NCI-H524 (cell line): ENCODE measurements at regions not wholly inside any gene's neighbourhood (a gene's known extent, or its start where the extent isn't known, plus 50 kb on each side); places are given as distances from the start of the nearest gene placed in this dataset.

Source experiments
- DNase-seq, 2 experiments: peaks; one replicate each; lab custom pipeline; 2025; lab: John Stamatoyannopoulos, UW

DNA sequence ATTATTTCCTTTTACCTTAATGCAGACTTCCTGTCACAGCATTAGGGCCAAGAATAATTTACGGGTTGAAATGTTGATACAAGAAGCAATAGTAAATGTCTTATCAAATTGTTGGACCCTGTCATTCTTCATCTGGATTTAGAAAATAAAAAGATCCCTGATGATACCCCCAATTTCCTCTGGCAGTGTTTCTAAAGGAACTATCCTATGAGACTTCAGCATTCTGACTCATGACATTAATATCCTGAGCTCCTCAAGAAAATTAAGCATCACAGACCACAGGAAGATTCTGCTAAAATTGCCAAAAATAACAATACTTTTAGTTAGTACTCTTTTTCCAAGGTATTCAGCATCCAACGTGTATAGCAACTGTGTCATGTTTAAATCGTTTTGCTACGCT lies 490.5 kb upstream of the ANKRD30A start:
- no peak for DNase-seq

DNA sequence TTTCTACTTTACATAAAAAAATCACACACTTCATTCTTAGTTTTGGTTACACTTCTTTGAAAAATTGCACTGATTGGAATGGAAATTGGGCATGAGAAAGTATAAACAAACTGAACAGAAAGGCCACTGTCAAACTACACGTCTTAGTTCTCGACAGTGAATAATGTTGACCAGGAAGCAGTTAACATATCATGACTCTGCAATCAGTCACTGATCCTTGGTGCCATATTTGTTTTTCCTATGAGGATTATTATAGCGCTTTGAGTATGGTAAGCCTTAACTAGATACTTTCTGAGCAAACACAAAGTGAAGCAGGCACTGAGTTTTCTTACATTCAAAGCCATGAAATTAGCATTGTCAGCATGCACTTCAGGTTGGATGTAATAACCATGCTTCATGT lies 495.1 kb upstream of the ANKRD30A start:
- no peak for DNase-seq

DNA sequence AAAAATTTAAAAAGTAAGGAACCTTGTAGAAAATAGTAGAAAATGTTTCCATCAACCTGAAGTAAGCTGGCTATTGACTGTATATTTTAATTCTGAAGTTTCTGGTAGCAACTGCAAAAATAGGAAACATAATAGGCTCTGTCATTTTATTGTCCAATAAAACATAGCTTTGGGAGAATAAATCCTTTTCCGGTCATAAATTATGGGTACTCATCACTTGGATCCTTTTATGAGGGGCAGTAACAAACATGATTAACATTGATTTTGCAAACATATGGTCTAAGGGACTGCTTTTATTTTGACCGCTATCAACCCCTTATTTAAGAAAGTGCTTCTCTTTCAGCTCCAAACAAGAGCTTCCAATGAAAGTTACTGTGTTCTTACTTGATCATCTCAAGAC lies 495.9 kb upstream of the ANKRD30A start:
- DNase-seq, result no peak

DNA sequence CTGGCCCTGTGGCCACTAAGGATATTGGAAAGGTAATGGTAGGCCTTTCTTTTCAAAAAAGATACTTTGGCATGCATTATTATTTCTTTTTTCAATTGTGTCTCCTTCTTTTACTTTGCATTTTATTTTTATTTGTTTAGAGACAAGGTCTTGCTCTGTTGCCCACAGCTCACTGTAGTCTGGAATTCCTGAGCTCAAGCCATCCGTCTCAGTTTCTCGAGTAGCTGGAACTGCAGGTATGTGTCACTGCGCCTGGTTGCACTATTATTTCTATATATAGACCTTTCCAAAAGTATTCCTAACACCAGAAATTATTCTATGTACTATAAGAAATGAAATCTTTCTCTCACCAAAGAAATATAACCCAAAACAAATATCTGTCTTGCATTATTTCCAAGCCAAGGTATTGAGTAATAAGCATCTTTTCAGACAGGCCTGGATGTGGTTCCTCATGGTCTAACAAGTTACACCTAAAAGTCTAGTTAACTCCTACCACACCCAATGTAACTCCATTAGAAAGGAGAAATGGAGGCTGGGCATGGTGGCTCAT lies 500.8 kb upstream of the ANKRD30A start:
- no peak for DNase-seq

DNA sequence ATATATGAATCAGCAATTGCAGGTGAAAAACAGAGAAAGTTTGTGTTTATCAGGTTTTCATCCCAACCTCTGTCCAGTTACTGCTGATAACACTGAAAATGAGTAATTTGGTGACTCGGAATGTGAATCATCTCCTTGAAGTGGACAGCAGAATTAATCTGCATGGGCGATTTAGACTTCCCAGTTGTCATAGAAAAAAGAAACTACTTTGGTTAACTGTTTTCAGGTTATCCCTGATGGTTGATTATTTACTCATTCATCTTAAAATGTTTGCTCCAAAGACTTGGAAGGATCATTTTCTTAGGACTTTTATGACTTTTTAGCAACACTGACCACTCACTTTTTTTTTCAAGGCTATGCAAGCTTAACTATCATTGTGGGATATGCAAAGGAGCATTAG lies 504.1 kb upstream of the ANKRD30A start:
- no peak for DNase-seq

DNA sequence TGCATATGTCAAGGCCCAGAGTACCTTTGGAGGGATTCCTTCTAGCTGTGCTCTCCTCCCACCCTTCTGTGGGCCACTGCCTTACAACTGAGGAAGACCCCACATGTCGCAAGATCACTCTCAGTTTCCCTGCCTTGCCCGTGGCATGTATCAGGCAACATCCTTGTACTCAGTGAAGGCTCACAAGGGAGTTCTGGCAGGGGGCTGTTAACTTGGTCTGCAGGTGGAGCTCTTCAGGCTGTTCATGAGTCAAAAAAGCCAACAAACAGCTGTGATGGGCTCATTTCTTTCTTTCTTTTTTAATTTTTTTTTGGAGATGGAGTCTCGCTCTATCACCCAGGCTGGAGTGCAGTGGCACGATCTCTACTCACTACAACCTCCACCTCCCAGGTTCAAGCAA lies 513.0 kb upstream of the ANKRD30A start:
- no peak for DNase-seq

DNA sequence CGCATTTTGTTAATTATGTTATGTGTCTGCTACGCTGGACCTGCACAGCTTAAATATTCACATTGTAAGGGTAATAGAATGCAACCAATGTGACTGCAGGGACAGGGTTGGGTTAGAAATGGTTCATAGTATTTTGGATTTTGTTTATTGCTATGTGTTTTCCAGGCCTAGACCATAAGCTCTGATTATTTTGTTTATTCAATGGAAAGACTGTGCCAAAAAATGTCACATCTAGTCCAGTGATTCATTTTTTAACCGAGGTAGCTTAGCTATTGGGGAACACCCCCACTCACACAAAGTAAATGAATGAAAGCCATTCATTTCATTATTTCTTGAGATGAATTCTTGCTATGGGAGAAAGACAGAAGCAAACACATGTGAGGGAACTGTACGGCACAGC lies 516.5 kb upstream of the ANKRD30A start:
- DNase-seq, result no peak

DNA sequence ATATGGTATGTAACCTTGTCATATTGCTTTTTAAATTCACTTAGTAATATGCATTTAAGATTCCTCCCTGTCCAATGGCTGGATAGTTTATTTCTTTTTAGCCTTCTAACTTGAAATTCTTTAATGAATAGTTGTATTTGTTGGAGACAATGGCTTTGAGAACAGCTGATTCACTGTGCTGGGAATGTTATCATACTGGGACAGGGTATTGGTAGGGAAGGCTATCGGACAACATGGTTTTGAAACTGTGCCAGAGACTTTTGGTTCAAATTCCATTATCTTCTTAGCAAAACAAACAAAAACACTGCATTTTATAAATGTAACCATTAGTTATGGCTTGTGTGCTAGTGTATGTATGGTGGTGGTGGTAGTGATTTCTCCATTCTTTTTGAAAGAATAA lies 517.1 kb upstream of the ANKRD30A start:
- no peak for DNase-seq

DNA sequence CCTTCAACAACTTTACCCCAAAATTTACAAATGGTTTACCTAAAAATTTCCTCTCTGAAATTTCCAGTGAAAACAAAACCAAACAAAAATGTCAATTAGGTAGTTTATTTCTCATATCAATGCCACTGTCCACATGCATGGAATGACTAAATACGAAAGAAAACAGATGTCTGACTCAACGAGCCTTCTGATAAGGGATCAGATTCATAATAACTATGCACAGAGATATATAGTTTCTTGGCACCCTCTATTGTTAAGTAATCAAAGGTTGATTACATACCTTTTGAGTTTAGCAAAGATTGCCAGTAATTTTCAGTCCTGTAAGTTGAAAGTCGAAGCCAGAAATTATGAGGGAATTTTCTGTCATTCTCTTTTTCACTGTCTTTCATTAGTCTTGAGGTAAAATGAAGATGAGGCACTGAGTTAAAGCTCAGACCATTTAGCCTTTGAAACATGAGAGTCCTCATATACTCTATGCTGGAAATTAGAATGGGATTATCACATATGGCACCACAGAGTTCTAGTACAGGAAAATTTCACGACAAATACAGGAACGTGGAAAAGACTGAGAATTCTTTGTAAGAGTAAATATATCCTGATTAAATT lies 519.1 kb upstream of the ANKRD30A start:
- DNase-seq, result peak in 1 of 2 experiments; percentile 7

DNA sequence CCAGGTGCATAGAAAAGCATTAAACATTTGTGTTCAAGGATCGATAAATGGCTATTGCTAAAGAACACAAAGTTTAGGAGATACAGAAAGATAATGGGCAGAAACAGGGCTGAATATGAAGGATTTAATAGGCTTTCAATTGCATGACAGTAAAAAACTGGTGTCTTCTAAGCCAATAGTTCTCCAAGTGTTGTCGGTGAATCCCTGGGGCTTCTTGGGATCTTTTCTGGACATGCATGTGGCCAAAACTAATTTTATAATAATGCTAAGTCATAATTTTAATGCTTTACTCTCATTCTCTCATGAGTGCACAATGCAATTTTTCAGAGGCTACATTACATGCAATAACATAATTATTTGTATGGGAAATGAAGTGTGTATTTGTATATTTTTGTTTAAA lies 521.1 kb upstream of the ANKRD30A start:
- DNase-seq, result no peak

DNA sequence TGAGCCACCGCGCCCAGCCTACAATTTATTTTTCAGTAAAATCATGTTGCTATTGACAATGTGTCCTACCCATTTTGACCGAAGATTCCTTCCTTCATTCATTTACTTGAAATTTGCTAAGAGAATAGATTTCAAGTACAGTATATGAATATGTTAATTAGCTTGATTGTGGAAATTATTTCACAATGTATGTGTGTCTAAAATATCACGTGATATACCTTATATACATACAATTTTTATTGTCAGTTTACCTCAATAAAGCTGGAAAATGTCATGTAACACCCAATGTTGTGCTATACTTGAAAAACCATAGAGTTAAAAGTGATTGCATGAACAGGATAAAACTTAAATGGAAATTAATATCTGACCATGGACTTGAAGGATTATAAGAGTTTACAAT lies 521.7 kb upstream of the ANKRD30A start:
- DNase-seq, result no peak

DNA sequence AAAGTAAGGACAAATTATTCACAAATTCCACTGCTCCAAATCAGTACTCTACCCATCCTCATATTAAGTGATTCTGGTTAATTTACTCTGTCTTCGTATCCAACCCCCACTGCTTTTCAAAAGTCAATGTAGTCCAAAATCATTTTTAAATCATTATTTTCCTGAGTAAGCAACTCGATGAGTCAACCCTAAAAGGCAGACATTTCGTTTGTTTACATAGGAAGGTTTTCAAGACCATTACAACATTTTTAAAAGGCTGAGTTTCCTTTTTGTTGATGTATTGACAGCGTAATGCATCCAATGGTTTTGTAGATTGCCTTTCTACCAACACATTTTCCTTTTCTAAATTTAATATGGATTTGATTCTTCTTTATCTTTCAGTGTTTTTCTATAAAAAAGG lies 523.0 kb upstream of the ANKRD30A start:
- DNase-seq, result no peak

DNA sequence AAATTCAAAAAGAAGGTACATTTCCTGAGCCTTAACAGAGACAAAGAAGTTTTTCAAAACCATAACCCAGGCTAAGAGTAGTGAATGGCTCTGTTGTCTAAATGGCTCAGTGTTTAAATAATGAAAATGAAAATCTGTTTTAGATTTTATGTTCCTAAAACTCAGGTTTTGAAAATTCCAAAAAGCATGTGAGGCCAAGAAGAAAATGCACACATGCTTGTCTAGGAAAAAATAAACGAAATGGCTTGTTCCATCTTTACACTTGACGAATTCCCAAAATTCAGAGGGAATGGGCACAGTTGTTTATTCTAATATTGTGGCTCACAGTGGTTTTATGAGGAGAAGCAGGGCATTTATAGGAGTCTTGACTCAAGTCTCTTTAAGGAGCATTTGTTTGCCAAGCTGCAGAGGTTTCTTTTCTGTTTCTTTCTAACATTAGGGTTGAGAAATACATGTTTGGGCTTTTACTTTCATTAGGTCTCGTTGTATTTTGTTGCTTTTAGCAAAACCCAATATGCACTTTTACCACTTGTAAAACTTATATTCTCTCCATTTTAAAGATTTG lies 527.6 kb upstream of the ANKRD30A start:
- no peak for DNase-seq

DNA sequence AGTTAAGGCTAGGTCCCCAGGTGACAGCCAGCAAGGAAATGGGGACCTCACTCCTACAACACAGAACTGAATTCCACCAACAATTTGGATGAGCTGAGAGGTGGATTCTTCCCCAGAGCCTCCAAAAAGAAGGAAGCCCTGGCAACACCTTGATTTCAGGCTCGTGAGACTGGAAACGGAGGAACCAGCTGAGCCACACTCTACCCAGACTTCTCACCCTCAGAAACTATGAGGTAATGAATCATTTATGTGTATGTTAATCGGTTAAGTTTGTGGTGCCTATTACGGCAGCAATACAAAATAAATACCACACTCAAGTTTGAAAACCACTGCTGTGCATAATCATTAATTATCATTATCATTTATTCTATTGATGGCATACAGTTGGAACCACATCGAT lies 532.4 kb upstream of the ANKRD30A start:
- no peak for DNase-seq

DNA sequence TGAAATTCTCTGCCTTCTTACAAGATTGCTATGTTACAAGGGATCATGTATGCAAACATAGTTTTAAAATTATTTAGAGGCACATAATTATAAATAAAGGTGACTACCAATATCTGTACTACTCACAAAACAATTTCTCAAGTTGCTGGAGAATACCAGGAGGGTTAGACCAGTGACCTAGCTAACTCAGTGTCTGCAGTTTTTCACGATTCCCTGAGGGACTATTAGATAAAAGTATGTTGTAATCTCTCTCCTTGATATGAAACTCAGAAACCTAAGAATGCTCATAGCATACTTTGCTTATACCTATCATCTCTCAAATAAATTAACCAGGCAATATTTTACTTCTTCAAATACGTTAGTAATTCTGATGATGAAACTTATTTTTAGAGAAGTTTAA lies 534.0 kb upstream of the ANKRD30A start:
- no peak for DNase-seq

DNA sequence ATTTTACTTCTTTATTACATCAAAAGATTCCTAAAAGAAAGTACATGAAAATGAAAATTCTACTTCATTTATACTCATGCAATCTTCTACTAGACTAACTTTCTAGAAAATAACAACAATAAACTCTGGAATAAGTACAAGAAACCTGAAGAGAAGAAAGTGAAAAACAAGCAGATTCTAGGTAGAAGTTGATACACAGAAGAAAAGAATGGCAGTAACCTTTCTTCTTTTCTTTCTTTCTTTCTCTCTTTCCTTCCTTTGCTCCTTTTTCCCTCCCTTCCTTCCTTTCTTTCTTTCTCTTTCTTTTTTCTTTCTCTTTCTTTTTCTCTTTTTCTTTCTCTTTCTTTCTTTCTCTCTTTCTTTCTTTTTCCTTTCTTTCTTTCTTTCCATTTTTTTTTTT lies 541.7 kb upstream of the ANKRD30A start:
- no peak for DNase-seq

DNA sequence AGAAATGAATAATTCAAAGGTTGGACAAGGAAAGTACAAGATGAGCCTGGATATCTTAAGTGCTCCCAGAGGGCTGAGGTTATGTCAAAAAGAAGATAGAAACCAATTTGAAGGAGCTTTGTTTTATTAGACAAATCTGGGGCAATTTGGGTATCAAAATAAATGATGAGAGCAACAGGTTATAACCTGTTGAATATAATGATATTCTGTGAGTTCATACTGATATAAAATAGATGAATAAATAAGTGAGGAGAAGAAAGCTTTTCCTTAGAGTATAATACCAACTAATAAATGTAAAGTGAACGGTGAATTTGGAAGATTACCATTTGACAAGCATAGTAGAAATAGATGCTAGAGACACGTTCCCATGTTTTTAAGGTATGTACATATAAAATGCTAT lies 544.2 kb upstream of the ANKRD30A start:
- no peak for DNase-seq

DNA sequence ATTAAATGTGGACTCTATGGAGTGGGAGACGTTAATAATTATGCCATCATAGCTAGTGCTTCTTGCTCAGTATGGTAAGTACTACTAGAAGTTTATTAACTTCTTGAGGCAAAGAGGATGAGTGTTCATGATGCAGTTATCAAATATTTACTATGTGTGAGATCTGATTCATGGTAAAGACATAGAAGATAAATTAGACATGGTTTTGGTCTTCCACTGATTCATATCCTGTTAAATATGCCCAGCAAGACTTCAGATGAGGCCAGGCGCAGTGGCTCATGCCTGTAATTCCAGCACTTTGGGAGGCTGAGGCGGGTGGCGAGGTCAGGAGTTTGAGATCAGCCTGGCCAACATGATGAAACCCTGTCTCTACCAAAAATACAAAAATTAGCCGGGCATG lies 547.1 kb upstream of the ANKRD30A start:
- DNase-seq, result no peak

DNA sequence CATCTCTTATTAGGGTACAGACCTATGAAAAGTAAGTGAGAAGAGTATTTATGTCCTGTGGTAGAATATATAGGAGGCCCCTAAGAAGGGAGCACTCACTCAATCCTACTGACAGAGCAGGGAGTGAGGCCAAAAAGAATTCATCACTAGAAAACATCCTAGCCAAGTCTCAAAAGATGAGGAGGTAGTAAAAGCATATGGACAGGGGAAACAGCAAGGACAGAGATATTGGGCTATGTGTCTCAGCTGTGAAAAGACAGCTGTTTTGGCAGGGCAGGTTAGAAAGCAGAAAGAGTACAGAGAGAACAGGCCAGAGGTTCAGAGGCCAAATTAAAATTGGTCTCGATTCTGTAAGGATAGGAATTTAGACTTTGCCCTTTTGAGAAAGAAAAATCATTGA lies 548.3 kb upstream of the ANKRD30A start:
- DNase-seq, result no peak

DNA sequence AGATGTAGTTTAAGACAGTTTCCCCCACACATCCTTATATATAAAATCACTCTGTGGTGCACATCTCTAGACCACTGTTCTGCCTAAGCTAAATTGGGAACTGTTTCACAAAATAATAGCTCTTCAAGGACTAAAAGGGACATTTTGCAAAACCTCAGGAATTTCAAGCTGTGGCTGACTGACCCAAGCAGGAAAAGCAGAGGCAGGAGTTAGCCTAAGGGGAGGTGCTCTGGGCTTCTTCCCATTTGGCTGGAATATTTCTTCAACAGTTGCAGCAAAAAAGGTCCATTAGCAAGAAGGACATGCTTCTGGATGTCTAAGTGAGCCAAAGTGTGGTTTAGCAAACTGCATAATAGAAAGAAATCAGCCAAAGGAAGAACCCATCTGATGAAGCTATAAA lies 551.2 kb upstream of the ANKRD30A start:
- DNase-seq, result no peak

DNA sequence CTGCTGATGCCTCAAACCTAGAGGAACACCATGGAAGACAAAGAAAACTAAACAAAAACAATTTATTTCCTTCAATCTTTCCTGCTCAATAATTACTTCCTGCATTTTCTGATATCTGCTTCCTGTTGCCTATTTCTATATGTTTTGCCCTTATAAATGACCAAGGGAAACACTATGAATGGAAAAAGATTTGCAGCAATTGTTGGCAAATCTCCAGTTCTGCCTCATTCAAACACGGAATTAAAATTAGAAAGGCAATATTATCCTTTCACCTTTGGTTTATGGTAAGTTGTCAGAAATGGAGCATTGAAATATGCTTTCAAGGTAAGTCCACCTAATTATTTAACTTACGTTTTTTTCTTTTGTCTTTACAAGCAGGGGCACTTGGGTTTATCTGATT lies 552.2 kb upstream of the ANKRD30A start:
- DNase-seq, result no peak

DNA sequence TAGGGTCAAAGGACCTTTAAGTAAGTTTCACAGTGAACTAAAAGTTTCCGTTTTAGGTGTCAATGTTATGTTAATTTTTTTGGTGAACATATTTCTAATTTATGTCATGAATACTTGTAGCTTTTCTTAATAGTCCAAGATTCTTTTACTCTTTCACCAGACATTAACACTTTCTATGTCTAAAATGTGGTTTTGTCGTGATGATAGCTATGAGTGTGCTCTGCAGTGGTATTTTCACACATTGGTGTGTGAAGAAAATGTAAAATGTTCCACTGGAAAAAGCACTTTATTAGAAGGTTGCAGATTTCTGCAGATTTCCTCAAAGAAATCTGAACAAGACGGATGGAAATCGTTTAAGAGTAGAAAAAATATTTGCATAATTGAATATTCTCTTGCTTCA lies 561.0 kb upstream of the ANKRD30A start:
- DNase-seq, result no peak

DNA sequence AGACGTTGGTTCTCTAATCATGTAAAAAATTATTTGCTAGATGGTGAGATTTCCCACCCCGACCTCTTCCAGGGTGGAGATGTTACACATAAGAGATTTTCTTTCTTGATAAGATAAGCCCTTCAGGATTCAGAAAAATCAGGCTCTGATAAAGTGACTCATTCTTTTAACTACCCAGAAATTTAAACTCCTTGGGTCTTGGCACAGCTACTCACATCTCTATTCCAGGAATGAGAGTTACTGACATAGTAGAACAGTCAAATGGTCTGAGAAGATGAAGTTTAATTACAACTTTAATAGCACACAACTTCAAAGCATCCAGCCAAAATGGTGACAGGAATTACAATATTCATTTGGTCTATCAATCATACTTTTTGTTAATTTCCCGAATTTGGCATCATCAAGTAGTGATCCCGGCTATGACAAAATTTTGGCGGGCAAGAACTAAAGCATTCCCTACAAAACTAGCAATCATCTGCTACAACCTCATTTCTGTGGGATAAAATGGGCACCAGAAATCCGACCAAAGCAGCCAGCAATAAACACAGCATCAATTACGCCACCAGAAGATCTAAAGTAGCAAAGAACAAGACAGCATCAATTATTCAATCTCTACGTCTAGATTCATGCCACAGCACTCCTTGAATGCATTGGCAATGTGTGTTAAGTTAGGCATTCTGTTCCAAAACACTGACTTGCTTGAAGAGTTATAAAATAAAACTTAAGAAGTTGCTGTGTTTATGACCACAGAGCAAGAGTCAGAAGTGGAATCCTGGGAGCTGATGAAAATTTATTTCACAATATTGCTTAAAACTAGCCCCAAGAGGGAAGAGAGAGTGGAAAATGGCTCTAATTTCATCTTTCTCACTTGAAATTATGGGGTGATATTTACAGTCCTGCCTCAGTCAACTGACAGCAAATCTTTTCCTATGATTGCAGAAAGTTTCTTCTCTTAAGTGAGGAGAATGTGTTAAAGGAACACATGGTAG lies 565.7 kb upstream of the ANKRD30A start:
- DNase-seq, result no peak
